Activated CD4-positive, alpha-beta T cell treated with anti-CD3 and anti-CD28 coated beads, Interleukin-2, Interleukin-4, amounts not matched to agents 100 ng/mL and 50 ng/mL, durations not matched to agents 16 hours and 8 hours (primary cell): ENCODE measurements at regions not wholly inside any gene's neighbourhood (a gene's known extent, or its start where the extent isn't known, plus 50 kb on each side); places are given as distances from the start of the nearest gene placed in this dataset.
"Not testable (repeated sequence)": the region's sequence is repeated elsewhere in the genome, so short reads cannot be mapped to it uniquely, and the experiment has no call there.

Experiments
- DNase-seq: peaks from one replicate; pipeline ENCODE4 v3.0.0-alpha.2; 2020; ENCODE audit warnings: low spot score

GRCh38 chr13:19123502-19123901 lies 58.1 kb downstream of the TUBA3C start:
- no peak for DNase-seq

GRCh38 chr13:19117913-19118739 lies 63.5 kb downstream of the TUBA3C start:
- no peak for DNase-seq

DNA sequence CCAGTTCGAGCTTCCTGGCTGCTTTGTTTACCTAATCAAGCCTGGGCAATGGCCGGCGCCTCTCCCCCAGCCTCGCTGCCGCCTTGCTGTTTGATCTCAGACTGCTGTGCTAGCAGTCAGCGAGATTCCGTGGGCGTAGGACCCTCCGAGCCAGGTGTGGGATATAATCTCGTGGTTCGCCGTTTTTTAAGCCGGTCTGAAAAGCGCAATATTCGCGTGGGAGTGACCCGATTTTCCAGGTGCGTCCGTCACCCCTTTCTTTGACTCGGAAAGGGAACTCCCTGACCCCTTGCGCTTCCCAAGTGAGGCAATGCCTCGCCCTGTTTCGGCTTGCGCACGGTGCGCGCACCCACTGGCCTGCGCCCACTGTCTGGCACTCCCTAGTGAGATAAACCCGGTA lies 72.4 kb downstream of the TUBA3C start:
- DNase-seq: not testable (repeated sequence)

DNA sequence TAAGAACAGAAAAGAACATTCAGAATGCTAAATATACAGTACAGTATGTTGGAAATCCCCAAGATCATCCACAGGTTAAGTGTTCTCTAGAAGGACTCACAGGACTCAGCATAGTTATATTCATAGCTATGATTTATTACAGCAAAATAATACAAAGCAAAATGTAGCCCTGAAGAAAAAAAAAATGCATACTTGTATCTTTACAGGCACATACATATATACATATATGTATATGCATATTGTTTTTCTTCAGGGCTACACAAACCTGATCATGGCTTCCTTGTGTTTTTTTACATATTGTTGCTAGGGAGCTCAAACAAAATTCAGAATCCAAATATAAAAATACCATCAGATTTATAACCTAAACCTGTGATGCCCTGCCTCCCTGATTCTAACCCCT lies 78.5 kb downstream of the TUBA3C start:
- DNase-seq: no peak

GRCh38 chr13:19093369-19093768 lies 88.3 kb downstream of the TUBA3C start:
- no peak for DNase-seq

DNA sequence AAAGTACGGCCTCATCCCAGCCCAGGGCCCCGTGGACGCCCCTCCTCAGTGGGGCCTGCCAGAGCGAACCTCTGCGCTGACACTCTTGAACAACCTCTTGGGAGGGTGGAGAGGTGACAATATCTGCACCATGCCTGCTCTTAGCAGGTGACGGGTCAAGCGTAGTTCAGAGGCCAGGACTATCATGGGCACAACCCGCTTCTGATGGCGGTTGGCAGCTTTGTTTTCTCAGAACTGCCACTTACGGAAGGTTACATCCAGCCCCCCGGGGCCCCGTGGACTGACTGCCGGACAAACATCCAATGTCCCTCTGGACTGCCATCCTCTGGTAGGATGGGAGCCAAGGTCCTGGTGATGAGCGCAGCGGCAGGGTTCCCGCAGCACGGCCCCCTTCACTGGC lies 91.1 kb downstream of the TUBA3C start:
- DNase-seq: no peak

GRCh38 chr13:19089315-19089714 lies 92.3 kb downstream of the TUBA3C start:
- DNase-seq: no peak

DNA sequence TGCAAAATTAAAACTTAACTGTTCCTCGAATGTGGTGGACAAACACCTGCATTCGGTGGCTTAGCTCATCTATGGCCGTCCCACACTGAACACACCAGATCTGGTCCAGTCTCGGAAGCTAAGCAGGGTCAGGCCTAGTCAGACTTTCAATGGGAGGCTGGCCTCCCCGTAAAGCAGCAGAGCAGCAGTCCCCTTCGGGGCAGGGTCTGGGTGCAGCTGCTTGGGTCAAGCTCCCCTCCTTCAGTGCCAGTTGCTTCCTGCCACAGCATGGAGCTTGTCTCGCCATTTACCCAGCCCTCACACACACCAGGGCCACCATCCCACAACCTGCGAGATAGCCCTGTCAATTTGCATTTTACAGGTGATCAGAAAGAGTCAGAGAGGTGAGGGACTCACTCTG lies 93.2 kb downstream of the TUBA3C start:
- DNase-seq: no peak

GRCh38 chr13:19085876-19086275 lies 95.7 kb downstream of the TUBA3C start:
- DNase-seq: no peak

DNA sequence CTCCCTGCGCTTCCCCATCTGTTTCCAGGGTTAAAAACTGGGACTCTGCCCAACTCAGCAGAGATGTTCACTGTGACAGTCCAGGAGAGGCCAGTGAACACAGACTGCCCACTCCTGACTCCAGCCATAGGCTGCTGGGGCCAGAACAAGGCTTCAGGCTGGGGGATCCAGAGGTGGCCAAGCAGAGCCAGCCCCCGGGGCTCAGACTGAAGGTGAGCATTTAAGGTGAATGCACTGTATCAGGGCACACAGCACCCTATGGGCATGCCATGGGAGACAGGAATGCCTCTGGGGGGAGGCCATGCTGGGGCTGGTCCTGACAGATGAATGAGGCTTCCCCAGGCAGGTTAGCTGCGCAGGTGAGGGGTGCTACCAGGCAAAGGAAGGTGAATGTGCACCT lies 96.4 kb downstream of the TUBA3C start:
- no peak for DNase-seq

- DNase-seq: no peak
Measured at GRCh38 chr13:19083340-19083739, 98.3 kb downstream of the TUBA3C start.

DNA sequence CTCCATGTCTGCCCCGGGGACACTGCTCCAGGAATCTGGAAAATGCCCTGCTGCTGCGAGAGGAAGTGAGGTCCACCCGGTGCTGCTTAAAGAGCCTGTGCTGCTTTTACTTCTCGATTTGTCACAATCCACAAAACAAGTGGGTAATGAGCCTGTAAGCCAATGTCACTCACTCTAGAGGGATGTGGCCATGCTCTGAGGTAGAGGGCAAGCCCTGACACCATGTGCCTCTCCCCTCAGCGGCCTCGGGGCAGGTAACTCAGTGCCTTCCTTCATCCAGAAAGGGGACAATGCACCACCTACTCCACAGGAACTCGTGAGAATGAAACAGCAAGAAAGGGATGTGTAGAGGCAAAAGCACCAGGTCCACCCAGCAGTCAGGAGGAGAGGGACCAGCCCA lies 106.2 kb downstream of the TUBA3C start:
- DNase-seq: no peak

DNA sequence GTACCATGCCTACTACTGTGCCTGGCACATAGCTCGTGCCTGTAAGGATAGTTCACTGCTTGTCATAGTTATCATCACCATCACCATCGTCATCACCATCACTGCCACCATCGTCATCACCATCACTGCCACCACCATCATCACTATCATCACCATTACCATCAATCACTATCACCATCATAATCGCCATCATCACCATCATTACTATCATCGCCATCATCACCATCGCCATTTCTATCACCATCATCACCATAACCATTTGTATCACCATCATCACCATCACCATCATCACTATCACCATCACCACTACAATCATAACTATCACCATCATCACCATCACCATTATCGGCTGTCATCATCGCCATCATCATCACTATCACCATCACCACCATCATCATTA lies 107.1 kb downstream of the TUBA3C start:
- DNase-seq: no peak

GRCh38 chr13:19074106-19074505 lies 107.5 kb downstream of the TUBA3C start:
- DNase-seq: not testable (repeated sequence)

DNA sequence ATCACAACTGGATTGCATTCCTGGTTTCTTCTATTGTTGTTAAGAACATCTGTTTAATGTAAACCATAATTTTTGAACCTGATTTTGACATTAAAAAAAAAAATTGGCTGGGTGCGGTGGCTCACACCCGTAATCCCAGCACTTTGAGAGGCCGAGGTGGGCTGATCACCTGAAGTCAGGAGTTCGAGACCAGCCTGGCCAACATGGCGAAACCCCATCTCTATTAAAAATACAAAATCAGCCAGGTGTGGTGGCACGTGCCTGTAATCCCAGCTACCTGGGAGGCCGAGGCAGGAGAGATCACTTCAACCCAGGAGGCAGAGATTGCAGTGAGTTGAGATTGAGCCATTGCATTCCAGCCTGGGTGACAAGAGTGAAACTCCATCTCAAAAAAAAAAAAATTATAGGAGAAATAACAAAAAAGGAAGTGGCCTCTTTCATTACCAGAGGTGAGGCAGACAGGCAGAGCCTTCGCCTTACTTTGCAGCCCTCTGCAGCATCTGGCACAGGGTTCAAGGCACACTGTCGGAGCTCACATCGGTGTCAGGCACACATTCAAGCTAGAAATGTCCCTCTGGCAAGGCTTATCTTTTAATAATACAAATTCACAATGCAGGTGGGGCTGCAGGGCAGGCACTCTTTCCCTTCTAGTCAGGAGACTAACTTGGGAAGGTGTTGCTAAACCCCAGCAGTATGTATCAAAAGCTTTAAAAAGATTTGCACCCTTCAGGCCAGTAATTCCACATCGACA lies 108.5 kb downstream of the TUBA3C start:
- not testable (repeated sequence) for DNase-seq

DNA sequence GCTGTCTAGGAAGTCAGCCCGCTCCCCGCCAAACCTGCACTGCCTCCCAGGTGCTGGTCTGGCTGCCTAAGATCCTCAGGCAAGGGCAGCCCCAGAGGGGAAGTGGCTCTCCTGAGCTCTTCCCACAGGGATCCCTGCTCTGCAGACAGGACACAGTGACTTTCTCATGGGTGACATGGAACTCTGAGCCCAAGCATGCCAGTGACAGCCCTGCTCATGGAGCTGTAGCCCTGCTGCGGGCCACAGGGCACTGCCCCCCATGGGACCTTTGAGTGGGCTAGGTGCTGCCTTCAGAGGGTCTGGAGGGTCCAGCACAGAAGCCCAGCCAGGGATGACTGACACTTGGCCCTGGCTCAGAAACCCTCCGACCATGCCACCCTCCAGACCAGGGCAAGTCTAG lies 109.1 kb downstream of the TUBA3C start:
- no peak for DNase-seq

- DNase-seq: no peak
Measured at GRCh38 chr13:19071161-19071936, 110.3 kb downstream of the TUBA3C start.

DNA sequence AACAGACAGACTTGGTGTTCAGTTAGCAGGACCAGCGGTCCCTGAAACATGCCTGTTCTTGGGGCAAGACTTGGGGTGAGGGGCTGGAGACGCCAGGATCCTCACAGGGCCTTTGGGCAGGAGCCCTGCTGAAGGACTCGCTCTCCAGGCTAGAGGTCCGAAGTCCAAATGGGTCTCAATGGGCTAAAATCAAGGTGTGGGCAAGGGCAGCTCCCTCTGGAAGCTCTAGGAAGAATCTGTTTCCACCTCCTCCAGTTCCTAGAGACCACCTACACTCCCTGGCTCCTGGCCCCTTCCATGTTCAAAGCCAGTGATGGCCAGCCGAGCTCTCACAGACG lies 111.3 kb downstream of the TUBA3C start:
- no peak for DNase-seq

DNA sequence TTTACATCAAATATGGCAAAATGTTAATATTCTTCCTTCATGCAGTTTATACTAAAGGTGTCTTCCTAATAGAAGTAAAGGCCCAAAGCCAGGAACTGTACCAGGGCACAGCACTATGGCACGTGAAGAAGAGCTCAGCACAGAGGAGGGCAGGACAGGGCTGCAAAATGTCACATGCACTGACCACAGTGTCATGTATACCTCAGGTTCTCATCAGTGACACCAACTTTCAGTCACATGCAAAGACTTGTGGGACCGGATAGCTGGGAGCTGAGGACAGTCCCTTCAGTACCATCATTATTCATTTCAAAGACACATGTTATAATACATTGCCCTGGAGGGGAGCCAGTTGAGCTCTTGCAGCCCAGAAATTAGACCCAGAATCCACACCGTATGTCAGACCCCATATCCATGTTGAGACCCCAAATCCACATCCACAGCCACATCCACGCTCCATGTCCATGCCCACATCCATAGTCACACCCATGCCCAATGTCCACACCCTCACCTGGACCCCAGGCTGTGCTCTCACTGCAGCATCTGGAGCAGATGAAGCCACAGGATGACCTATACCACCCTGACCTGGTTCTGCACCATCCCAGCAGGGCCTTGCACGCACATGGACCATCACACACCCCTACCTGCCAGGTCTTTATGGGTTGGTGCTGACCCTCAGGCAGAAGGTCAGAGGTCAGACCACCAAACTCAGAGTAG lies 111.8 kb downstream of the TUBA3C start:
- DNase-seq: no peak

DNA sequence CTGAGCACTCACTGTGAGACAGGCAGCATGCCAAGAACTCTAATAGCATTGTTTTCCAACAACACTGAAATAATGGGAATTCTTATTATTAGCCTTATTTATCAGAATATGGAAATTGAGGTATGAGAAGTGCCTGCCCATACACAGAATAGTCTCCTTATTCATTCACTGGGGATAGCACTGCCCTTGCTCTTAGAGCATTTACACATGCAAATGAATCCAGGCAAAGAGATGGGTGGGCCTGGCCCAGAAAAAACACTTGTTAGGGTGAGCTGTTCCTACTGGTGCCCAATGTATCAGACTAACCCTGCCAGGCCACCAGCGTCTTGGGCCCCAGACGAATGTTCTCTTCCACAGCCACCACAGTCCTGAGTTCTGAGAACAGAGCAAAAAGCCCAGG lies 112.9 kb downstream of the TUBA3C start:
- DNase-seq: no peak

GRCh38 chr13:19067767-19068166 lies 113.9 kb downstream of the TUBA3C start:
- DNase-seq: no peak

- DNase-seq: no peak
Measured at GRCh38 chr13:19062801-19063200, 118.8 kb downstream of the TUBA3C start.
